OCI-LY3 (cell line): ENCODE measurements at regions not wholly inside any gene's neighbourhood (a gene's known extent, or its start where the extent isn't known, plus 50 kb on each side); places are given as distances from the start of the nearest gene placed in this dataset.

Experiments used
- EZH2phosphoT487 ChIP-seq: fragments of 200-600 bp; shearing (Covaris generic); IDR thresholded peaks from 2 replicates; pipeline ENCODE4 v1.6.1; 2018; ENCODE audit warnings: antibody characterized with exemption, mixed run types, low read depth
- TF ChIP-seq, protein P1 (sequence below): fragments of 200-600, 300-600 bp; sonication (generic); IDR thresholded peaks from 2 replicates; pipeline ENCODE4 v1.5.1; 2014; ENCODE audit warnings: antibody characterized with exemption, low read length, low read depth

DNA sequence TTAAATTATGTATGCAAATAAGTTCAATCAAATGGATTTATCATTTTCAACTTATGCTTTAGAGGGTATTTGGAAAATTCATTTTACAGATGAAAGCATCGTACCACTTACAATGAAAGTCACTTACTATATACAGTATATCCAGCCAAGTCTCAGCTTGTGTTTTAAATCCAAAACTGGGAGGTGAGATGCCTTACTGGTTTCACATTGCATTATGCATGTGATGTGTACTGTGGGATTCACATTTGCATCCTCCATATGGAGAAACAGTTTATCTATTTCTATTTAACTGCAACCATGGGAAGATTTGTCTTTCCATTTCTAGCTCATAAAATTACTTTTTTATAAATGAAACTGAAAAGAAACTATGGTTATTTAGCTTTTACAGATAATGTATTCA, 248.1 kb downstream of the CNTN3 start:
- no peak for TF ChIP-seq EZH2phosphoT487
- TF ChIP-seq, protein P1, sequence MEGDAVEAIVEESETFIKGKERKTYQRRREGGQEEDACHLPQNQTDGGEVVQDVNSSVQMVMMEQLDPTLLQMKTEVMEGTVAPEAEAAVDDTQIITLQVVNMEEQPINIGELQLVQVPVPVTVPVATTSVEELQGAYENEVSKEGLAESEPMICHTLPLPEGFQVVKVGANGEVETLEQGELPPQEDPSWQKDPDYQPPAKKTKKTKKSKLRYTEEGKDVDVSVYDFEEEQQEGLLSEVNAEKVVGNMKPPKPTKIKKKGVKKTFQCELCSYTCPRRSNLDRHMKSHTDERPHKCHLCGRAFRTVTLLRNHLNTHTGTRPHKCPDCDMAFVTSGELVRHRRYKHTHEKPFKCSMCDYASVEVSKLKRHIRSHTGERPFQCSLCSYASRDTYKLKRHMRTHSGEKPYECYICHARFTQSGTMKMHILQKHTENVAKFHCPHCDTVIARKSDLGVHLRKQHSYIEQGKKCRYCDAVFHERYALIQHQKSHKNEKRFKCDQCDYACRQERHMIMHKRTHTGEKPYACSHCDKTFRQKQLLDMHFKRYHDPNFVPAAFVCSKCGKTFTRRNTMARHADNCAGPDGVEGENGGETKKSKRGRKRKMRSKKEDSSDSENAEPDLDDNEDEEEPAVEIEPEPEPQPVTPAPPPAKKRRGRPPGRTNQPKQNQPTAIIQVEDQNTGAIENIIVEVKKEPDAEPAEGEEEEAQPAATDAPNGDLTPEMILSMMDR, result no peak
